DND-41 (cell line): ENCODE measurements at regions not wholly inside any gene's neighbourhood (a gene's known extent, or its start where the extent isn't known, plus 50 kb on each side); places are given as distances from the start of the nearest gene placed in this dataset.

Experiments
- ATAC-seq: fragments of 200-7000 bp; cut with Tn5 transposase; 3 replicates; pipeline ENCODE4 v1.9.1; 2021; ENCODE audit warnings: low read depth; ENCODE audit not compliant: insufficient read depth
- DNase-seq: peaks from one replicate; pipeline ENCODE4 v3.0.0-alpha.2; 2020
- H2AFZ ChIP-seq: 2 replicates; pipeline ENCODE4 v1.6.0; 2012; ENCODE audit warnings: low read depth, low read length
- H3K27ac ChIP-seq: 2 replicates; pipeline ENCODE4 v1.5.1; 2012; ENCODE audit warnings: low read length, inconsistent platforms
- H3K27me3 ChIP-seq: fragments of 200-600 bp; sonication (generic); 2 replicates; pipeline ENCODE4 v1.6.0; 2012; ENCODE audit warnings: low read length, mild to moderate bottlenecking, inconsistent platforms; ENCODE audit not compliant: insufficient read depth, poor library complexity
- H3K36me3 ChIP-seq: 2 replicates; pipeline ENCODE4 v1.5.1; 2012; ENCODE audit warnings: low read length, inconsistent platforms; ENCODE audit not compliant: insufficient read depth
- H3K4me1 ChIP-seq: 2 replicates; pipeline ENCODE4 v1.5.1; 2012; ENCODE audit warnings: mild to moderate bottlenecking, low read length; ENCODE audit not compliant: insufficient read depth
- H3K4me2 ChIP-seq: 2 replicates; pipeline ENCODE4 v1.6.0; 2012; ENCODE audit warnings: mild to moderate bottlenecking, moderate library complexity, low read length, inconsistent platforms; ENCODE audit not compliant: insufficient read depth
- H3K4me3 ChIP-seq, 2 experiments: fragments of 200-600 bp in 1 of 2; shearing (Covaris generic) in 1 of 2; 2 replicates each; pipeline ENCODE4 v1.5.1; 2012 to 2016; ENCODE audit warnings: inconsistent platforms in 2 of 2, low read length in 2 of 2, mild to moderate bottlenecking in 2 of 2, low read depth in 1 of 2, moderate library complexity in 1 of 2
- H3K79me2 ChIP-seq: 2 replicates; pipeline ENCODE4 v1.6.0; 2012; ENCODE audit warnings: low read length, inconsistent platforms; ENCODE audit not compliant: insufficient read depth
- H3K9ac ChIP-seq: 2 replicates; pipeline ENCODE4 v1.6.0; 2012; ENCODE audit warnings: low read depth, mild to moderate bottlenecking, inconsistent platforms, low read length, moderate library complexity
- H3K9me3 ChIP-seq: 2 replicates; pipeline ENCODE4 v1.5.1; 2012; ENCODE audit warnings: low read length, moderate library complexity, mild to moderate bottlenecking, inconsistent platforms; ENCODE audit not compliant: insufficient read depth, severe bottlenecking
- H4K20me1 ChIP-seq: 2 replicates; pipeline ENCODE4 v1.6.0; 2012; ENCODE audit warnings: low read length; ENCODE audit not compliant: insufficient read depth
- CTCF ChIP-seq: IDR thresholded peaks from 2 replicates; pipeline ENCODE4 v1.5.1; 2012; ENCODE audit warnings: borderline replicate concordance, low read length, moderate library complexity, mild to moderate bottlenecking; ENCODE audit not compliant: poor library complexity, severe bottlenecking; ENCODE audit errors: extremely low read depth
- EZH2 ChIP-seq: IDR thresholded peaks from 3 replicates; pipeline ENCODE4 v1.6.1; 2012; ENCODE audit warnings: borderline replicate concordance, low read depth, mild to moderate bottlenecking, moderate library complexity, low read length, inconsistent platforms; ENCODE audit not compliant: severe bottlenecking

- Histone ChIP-seq H3K4me3 (no peak overlapping the region), H3K79me2 (no peaks in the 10 kb centered on the region), H3K4me1 (peaks cover 37% of the 10 kb centered on the region), H3K27me3 (no peaks in the 10 kb centered on the region), H3K9ac (no peak overlapping the region), H2AFZ (no peak overlapping the region), H3K4me2 (no peak overlapping the region), H3K27ac (no peak overlapping the region), H4K20me1 (no peaks in the 10 kb centered on the region), H3K9me3 (no peaks in the 10 kb centered on the region), H3K36me3 (no peaks in the 10 kb centered on the region)
- ATAC-seq (no peak), DNase-seq (no peak)
- TF ChIP-seq CTCF, result no peak
- no peak for TF ChIP-seq EZH2
These were observed 793.6 kb downstream of the UQCRFS1 start for GRCh38 chr19:28419312-28419711.

DNA sequence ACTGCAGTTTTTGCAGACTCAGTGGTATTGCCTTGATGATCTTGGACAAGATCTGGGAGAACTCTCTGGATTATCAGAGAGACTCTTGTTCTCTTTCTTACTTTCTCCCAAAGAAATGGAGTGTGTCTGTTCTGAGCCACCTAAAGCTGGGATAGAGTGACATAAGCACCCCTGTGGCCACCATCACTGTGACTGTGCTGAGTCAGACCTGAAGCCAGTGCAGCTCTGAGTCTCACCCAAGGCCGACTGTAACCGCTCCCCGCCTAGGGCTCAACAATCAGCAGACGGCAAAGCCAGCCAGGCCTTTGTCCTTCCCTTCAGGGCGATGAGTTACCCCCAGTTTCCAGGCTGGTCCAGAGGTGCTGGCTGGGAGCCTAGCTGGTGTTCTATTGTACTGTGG lies 795.6 kb downstream of the UQCRFS1 start:
- H3K27ac ChIP-seq, result no peak overlapping the region
- no peak overlapping the region for H3K9ac ChIP-seq
- H2AFZ ChIP-seq, result no peak overlapping the region
- no peaks in the 10 kb centered on the region for H3K79me2 ChIP-seq
- no peak overlapping the region for H3K4me2 ChIP-seq
- peaks cover 30% of the 10 kb centered on the region for H3K4me1 ChIP-seq
- TF ChIP-seq EZH2 (no peak), CTCF (no peak)
- no peak for ATAC-seq
- no peak overlapping the region for H3K4me3 ChIP-seq
- no peaks in the 10 kb centered on the region for H3K36me3 ChIP-seq
- H4K20me1 ChIP-seq, result no peaks in the 10 kb centered on the region
- DNase-seq, result no peak
- no peaks in the 10 kb centered on the region for H3K9me3 ChIP-seq
- H3K27me3 ChIP-seq, result no peaks in the 10 kb centered on the region

- H3K27me3 ChIP-seq, result no peaks in the 10 kb centered on the region
- peaks cover 19% of the 10 kb centered on the region for H3K4me1 ChIP-seq
- no peaks in the 10 kb centered on the region for H3K9me3 ChIP-seq
- TF ChIP-seq CTCF, result no peak
- no peak for TF ChIP-seq EZH2
- no peak overlapping the region for H3K4me2 ChIP-seq
- H3K79me2 ChIP-seq, result no peaks in the 10 kb centered on the region
- no peaks in the 10 kb centered on the region for H3K36me3 ChIP-seq
- ATAC-seq (no peak), DNase-seq (no peak)
- no peak overlapping the region for H3K4me3 ChIP-seq
- no peak overlapping the region for H2AFZ ChIP-seq
- no peak overlapping the region for H3K9ac ChIP-seq
- no peak overlapping the region for H3K27ac ChIP-seq
- no peaks in the 10 kb centered on the region for H4K20me1 ChIP-seq
These were observed 796.7 kb downstream of the UQCRFS1 start for GRCh38 chr19:28416245-28416644.

- no peak for ATAC-seq
- no peak for DNase-seq
- H3K9ac ChIP-seq, result no peak overlapping the region
- H3K79me2 ChIP-seq, result no peaks in the 10 kb centered on the region
- H3K27ac ChIP-seq, result no peak overlapping the region
- H4K20me1 ChIP-seq, result no peaks in the 10 kb centered on the region
- TF ChIP-seq EZH2 (no peak), CTCF (no peak)
- H3K27me3 ChIP-seq, result no peaks in the 10 kb centered on the region
- no peak overlapping the region for H3K4me2 ChIP-seq
- peaks cover 5% of the 10 kb centered on the region for H3K4me1 ChIP-seq
- no peaks in the 10 kb centered on the region for H3K36me3 ChIP-seq
- no peaks in the 10 kb centered on the region for H3K9me3 ChIP-seq
- H3K4me3 ChIP-seq, result no peak overlapping the region
- no peak overlapping the region for H2AFZ ChIP-seq
These were observed 798.2 kb downstream of the UQCRFS1 start for GRCh38 chr19:28414748-28415147.
